DMS114 treated with DMSO at 0.1 percent for 48 hours (cell line): ENCODE measurements at regions not wholly inside any gene's neighbourhood (a gene's known extent, or its start where the extent isn't known, plus 50 kb on each side); places are given as distances from the start of the nearest gene placed in this dataset.

Experiments used
- DNase-seq: peaks from one replicate; lab custom pipeline; 2025; ENCODE audit not compliant: unreplicated experiment; lab: John Stamatoyannopoulos, UW

GRCh38 chr5:74918232-74918669, 52.1 kb upstream of the FAM169A start:
- no peak for DNase-seq

DNA sequence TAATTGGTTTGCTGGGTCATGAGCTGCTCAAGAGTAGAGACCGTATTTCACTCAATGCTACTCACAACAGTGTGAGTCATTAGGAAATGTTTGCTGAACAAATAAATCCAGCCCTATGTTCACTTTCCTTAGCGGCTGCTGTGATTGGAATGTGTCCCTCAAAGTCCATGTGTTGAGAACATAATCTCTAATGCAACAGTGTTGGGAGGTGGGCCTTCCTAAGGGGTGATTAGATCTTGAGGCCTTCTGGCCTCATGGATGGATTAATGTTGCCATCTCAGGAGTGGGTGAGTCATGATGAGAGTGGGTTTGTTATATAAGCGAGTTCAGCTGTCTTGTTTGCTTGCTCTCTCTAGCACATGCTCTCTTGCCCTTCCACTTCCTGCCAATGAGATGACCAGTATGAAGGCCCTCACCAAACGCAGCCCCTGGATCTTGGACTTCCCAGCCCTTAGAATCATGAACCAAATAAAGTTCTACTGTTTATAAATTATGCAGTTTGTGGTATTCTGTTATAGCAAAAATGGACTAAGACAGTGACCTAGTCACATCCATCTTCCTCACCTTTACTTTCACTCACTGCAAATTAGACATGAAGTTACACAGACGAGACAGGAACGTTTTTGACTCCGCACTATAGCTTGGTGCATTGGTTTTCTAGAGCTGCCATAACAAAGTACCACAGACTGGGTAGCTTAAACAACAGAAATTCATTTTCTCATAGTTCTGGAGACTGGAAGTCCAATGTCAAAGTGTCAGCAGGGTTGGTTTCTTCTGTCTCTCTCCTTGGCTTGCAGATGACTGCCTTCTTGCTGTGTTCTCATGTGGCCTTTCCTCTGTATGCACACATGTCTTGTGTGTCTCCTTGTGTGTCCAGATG, 50.9 kb upstream of the FAM169A start:
- no peak for DNase-seq
